ENCODE measurements at regions not wholly inside any gene's neighbourhood (a gene's known extent, or its start where the extent isn't known, plus 50 kb on each side); places are given as distances from the start of the nearest gene placed in this dataset.
"Not testable (repeated sequence)": the region's sequence is repeated elsewhere in the genome, so short reads cannot be mapped to it uniquely, and the experiment has no call there.

DNA sequence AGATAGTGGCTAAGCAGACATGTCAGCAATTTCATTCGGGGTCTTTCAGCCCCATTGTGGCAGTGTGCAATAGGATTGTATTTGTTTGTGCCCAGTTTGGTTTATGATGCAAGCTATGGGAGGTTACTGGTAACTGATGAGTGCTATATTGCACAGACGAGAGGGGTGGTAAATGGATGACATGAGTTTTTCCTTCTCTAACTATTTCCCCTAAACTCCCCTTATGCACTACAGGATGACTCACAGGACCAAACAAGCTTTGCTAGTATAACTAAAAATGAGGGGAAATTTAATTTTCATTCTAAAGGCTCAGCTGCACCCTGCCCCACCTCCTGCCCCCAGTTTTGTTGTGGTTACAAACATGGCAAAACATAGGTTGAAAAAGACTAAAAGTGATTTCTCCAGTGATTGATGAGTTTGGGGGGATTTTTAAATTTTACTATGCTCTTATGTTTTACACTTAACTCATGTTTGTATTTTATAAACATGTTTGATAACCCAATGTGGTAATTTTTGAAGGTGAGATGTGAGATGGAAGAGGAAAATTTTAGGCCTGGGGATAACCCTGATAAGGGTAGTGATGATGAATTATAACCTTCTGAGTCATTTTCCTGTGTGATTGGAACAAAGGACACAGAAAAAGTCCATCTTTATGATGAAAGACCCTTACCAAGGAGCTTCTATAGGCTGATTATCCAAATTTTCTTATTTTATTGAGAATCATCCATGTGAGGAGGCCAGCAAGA is 60.8 kb upstream of the NAMPT start:
- peak; percentile 40 for DNase-seq (ENCODE audit: low read depth)

DNA sequence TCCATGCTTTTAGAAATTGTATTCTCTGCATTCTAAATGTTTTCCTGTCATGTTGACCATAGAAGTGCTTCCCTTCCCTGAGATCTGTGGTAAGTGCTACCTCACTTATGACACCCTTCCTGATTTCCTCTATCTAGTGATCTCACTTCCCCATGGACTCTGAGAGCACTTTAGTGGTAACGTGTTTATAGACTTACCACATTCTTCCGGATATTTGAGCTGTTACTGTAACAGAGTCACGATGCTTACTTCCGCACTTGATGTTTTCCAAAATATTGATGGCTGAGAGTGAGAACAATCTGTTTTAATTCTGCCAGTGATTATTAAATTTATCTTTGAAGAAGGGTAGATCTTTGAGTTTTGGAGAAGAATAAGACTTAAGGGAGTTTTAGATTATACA is 60.1 kb upstream of the NAMPT start:
- DNase-seq (ENCODE audit: low read depth): no peak

DNA sequence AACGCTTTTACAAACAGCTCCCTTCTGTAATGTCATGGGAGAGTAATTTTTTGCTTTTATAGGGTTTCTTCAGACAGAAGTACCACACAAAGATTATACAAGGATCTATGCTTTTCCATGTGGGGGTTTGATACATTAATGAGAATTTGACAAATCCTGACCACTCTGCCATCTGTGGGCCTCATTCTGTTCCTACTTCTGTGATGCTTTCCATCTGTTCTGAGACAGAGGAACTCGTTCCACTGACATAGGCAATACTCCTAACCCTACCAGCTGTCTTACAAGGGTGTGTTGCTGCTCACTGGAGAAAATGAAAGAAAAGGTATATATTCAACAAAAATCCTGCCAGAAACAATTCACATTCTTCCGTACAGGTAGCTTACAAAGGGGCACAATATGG is 59.4 kb upstream of the NAMPT start:
- DNase-seq (ENCODE audit: low read depth): no peak

DNA sequence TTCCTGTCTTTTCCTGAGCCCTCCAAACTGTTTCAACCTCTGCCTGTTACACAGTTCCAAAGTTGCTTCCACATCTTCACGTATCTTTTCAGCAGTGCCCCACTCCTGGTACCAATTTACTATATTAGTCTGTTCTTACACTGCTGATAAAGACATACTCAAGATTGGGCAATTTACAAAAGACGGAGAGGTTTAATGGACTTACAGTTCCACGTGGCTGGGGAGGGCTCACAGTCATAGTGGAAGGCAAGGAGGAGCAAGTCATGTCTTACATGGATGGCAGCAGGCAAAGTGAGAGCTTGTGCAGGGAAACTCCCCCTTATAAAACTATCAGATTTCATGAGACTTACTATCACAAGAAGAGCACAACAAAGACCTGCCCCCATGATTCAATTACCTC is 57.3 kb upstream of the NAMPT start:
- DNase-seq (ENCODE audit: low read depth): not testable (repeated sequence)

DNA sequence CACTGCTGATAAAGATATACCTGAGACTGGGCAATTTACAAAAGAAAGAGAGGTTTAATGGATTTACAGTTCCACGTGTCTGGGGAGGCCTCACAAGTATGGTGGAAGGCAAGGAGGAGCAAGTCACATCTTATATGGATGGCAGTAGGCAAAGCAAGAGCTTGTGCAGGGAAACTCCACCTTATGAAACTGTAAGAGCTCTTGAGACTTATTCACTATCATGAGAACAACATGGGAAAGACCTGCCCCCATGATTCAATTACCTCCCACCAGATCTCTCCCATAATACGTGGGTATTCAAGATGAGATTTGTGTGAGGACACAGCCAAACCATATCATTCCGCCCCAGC is 55.4 kb upstream of the NAMPT start:
- not testable (repeated sequence) for DNase-seq (ENCODE audit: low read depth)

DNA sequence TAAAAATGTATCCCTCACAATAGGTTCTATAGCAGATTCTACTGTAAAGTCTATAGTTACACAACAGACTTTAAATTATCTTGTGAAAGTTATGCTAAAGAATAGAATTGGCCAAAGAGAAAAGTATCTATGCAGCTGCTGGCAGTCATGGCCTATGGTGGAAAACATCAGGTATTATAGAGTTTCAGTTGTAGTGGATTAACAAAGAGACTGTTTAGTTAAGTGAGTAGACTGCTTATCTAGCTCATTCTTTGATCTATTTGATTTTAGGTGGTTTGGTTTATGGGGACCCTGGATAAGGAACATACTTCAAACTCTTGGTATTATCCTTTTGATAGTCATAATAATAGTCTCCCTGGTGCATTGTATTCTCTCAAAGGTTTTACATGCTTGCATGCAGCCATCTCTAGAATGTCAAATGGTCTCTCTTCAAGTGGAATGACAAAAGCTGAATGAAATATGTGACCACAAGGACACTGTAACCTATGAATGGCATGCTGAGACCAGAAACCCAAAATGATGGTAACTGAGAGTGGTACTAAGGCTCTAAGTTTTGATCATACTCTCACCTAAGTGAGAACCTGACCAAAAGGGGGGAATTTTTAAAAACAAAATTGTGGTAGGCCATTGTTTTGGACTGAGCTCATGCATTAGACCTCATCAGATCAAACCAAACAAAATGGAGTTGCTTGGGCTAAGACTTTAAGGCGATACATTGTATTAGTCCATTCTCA is 54.9 kb upstream of the NAMPT start:
- no peak for DNase-seq (ENCODE audit: low read depth)

DNA sequence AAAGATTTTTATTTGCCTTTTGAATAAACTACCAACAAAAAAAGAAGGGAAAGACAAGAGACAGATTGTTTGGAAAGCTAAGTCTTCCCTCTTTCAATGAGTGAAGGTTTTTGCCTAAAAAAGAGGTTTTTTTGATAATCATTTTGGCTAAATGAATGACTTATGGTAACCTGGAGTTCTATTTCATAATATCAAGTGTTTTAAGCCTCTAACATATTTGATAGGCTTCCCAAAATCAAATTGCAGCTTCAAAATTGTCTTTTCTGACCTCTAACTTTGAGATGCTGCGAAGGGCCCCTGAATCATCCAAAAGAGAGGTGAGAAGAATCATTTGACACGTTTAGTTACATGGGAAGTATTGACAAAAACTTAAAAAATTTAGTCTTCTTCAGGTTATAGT is 53.0 kb upstream of the NAMPT start:
- no peak for DNase-seq (ENCODE audit: low read depth)

DNA sequence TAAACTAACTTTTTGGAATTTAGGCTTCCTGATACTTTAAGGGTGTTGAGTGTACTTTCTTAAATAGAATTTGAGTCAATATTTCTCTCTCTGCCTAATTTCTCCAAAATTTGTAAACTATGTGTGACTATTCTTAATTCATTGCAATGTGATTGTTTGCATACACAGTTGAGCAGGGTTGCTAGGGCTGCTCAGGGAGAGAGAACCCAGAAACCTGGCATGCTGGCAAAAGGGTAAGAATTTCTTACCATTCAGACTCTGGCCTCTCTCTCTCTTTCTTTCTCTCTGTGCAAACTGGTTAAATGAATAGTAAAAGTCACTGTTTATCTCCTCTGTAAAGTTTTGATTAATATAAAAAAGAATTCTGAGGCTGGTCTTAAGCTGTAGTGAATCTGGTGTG is 51.0 kb upstream of the NAMPT start:
- no peak for DNase-seq (ENCODE audit: low read depth)
